Natural killer cell (primary cell): ENCODE measurements at regions not wholly inside any gene's neighbourhood (a gene's known extent, or its start where the extent isn't known, plus 50 kb on each side); places are given as distances from the start of the nearest gene placed in this dataset.

Source experiments
- ATAC-seq, 3 donors: fragments of 150-1000 bp in 2 of 3; fragments of 200-7000 bp in 1 of 3; cut with Tn5 transposase; 1 replicate in 1 of 3; 2 replicates in 2 of 3; pipeline ENCODE4 v1.10.0; 2021; ENCODE audit warnings: mild to moderate bottlenecking in 2 of 3, moderate library complexity in 2 of 3
- DNase-seq, 2 donors: peaks; one replicate each; pipeline versions ENCODE4 v3.0.0 to v3.0.0-alpha.2; 2013 to 2021; ENCODE audit warnings: mixed read lengths in 1 of 2
- H3K27ac ChIP-seq: one replicate; pipeline ENCODE4 v1.5.1; 2013; ENCODE audit warnings: mild to moderate bottlenecking, low read length
- H3K27me3 ChIP-seq: one replicate; pipeline ENCODE4 v1.6.1; 2013; ENCODE audit warnings: low read length; ENCODE audit not compliant: control insufficient read depth, insufficient read depth
- H3K36me3 ChIP-seq: one replicate; pipeline ENCODE4 v1.6.1; 2013; ENCODE audit warnings: low read length; ENCODE audit not compliant: control insufficient read depth, insufficient read depth
- H3K4me1 ChIP-seq: one replicate; pipeline ENCODE4 v1.6.1; 2013; ENCODE audit warnings: low read length; ENCODE audit not compliant: control insufficient read depth, insufficient read depth
- H3K4me3 ChIP-seq: one replicate; pipeline ENCODE4 v1.5.1; 2013; ENCODE audit warnings: low read length
- H3K9me3 ChIP-seq: one replicate; pipeline ENCODE4 v1.6.1; 2013; ENCODE audit warnings: low read length; ENCODE audit not compliant: control insufficient read depth, insufficient read depth
- H3K27ac Mint-ChIP-seq, 2 donors: one replicate each; pipeline ENCODE4 v1.8.0; 2022; ENCODE audit warnings: mild to moderate bottlenecking in 2 of 2, mixed read lengths in 2 of 2, moderate library complexity in 1 of 2
- H3K27me3 Mint-ChIP-seq, 2 donors: one replicate each; pipeline ENCODE4 v1.8.0; 2022; ENCODE audit warnings: low read depth in 2 of 2, mixed read lengths in 2 of 2
- H3K36me3 Mint-ChIP-seq: one replicate; pipeline ENCODE4 v1.8.0; 2022; ENCODE audit warnings: mixed read lengths
- H3K4me1 Mint-ChIP-seq, 2 donors: one replicate each; pipeline ENCODE4 v1.8.0; 2022; ENCODE audit warnings: mixed read lengths in 2 of 2
- H3K4me3 Mint-ChIP-seq: one replicate; pipeline ENCODE4 v1.8.0; 2022; ENCODE audit warnings: mild to moderate bottlenecking, moderate library complexity, mixed read lengths
- H3K9me3 Mint-ChIP-seq, 2 donors: one replicate each; pipeline ENCODE4 v1.8.0; 2022; ENCODE audit warnings: mixed read lengths in 2 of 2
- WGBS: methylation state at CpG from one replicate; pipeline ENCODE4 v1.1.7; 2013; ENCODE audit warnings: missing lambda C conversion rate; ENCODE audit not compliant: insufficient coverage; 5-methylcytosine and 5-hydroxymethylcytosine counted together
- intact Hi-C: fragments of 100-400 bp; cut with micrococcal nuclease; formaldehyde crosslinking; loops from one replicate; pipeline ENCODE4 v1.14.2; 2022
- TF ChIP-seq, protein P1 (sequence below): fragments of 200-600 bp; IDR thresholded peaks from one replicate; pipeline ENCODE4 v1.8.0; 2022; ENCODE audit warnings: antibody characterized with exemption

DNA sequence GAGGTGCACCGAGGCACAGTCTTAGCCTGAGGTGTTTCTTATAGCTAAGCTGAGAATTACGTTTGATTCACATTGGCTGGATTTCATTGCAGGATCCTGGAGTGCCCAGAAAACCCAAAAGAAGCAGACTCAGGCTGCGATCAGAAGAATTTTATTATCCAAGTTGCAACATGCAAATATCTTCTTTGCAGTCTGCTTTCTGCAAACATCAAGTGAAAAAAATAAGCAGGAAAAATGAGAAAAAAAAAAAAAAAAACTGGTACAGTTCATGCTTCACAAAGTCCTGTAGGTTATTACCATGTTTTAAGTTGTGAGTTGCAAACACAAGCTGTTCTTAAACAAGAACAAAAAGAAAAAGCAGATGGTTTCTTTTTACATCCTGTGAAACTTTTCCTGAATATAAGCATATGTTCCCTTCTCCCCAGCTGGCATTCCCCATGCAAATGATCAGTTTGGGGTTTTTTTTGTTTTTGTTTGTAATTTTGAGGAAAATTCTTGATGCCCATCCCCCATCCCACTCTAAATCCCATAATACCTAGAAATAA lies 349.0 kb downstream of the CBLN4 start:
- H3K4me3 Mint-ChIP-seq = no peak overlapping the region
- H3K27ac ChIP-seq = no peak overlapping the region
- no peak overlapping the region for H3K27ac Mint-ChIP-seq
- intact Hi-C loops = no loop called here
- 56% methylated on average over 3 of the region's 3 CpGs for WGBS
- TF ChIP-seq, protein P1, sequence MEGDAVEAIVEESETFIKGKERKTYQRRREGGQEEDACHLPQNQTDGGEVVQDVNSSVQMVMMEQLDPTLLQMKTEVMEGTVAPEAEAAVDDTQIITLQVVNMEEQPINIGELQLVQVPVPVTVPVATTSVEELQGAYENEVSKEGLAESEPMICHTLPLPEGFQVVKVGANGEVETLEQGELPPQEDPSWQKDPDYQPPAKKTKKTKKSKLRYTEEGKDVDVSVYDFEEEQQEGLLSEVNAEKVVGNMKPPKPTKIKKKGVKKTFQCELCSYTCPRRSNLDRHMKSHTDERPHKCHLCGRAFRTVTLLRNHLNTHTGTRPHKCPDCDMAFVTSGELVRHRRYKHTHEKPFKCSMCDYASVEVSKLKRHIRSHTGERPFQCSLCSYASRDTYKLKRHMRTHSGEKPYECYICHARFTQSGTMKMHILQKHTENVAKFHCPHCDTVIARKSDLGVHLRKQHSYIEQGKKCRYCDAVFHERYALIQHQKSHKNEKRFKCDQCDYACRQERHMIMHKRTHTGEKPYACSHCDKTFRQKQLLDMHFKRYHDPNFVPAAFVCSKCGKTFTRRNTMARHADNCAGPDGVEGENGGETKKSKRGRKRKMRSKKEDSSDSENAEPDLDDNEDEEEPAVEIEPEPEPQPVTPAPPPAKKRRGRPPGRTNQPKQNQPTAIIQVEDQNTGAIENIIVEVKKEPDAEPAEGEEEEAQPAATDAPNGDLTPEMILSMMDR = no peak
- no peaks in the 10 kb centered on the region for H3K36me3 ChIP-seq
- H3K27me3 ChIP-seq = no peaks in the 10 kb centered on the region
- no peaks in the 10 kb centered on the region for H3K27me3 Mint-ChIP-seq
- H3K9me3 Mint-ChIP-seq = peaks cover 0 to 11% of the 10 kb centered on the region in 2 donors
- DNase-seq (no peak), ATAC-seq (no peak)
- no peaks in the 10 kb centered on the region for H3K4me1 Mint-ChIP-seq
- H3K9me3 ChIP-seq = no peaks in the 10 kb centered on the region
- no peaks in the 10 kb centered on the region for H3K36me3 Mint-ChIP-seq
- no peak overlapping the region for H3K4me3 ChIP-seq
- no peaks in the 10 kb centered on the region for H3K4me1 ChIP-seq

DNA sequence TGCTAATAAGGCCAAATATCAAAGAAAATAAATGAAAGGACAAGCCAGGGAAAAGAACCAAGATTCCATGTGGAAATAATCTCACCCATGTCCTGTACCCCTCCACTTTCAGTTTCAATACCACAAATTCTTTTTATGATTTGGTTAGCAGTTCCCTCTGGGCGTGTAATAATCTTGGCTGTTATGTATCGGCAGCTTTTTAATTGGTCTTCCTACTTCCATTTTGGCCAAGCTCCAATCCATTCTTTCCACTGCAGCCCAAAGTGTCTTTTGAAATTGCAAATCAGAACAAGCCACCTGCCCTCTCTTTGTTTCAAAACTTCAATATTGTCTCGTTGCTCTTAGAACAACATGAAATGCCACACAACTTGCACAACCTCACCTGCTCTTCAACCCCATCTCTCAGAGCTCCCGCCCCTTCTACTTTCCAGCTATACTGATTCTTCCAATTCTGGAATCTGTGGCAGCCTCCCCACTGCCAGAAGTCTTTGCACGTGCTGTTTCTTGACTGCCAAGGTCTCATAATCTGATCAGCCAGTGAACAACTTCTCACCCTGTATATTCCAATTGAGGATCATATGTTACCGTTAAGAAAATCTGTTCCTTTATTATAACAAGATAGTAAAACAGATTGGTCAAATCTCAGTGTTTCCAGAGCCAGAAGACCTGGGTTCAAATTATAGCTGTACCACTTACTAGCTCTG lies 354.5 kb downstream of the CBLN4 start:
- no peaks in the 10 kb centered on the region for H3K36me3 ChIP-seq
- H3K36me3 Mint-ChIP-seq = no peaks in the 10 kb centered on the region
- no peak overlapping the region for H3K4me3 ChIP-seq
- DNase-seq (no peak), ATAC-seq (no peak)
- H3K27me3 ChIP-seq = no peaks in the 10 kb centered on the region
- H3K9me3 ChIP-seq = no peaks in the 10 kb centered on the region
- peaks cover 10 to 17% of the 10 kb centered on the region in 2 donors for H3K9me3 Mint-ChIP-seq
- TF ChIP-seq, protein P1 = no peak
- no peak overlapping the region for H3K27ac Mint-ChIP-seq
- intact Hi-C loops = no loop called here
- H3K27ac ChIP-seq = no peak overlapping the region
- H3K27me3 Mint-ChIP-seq = no peaks in the 10 kb centered on the region
- H3K4me3 Mint-ChIP-seq = no peak overlapping the region
- no peaks in the 10 kb centered on the region for H3K4me1 ChIP-seq
- WGBS = 81% methylated on average over 6 of the region's 6 CpGs
- no peaks in the 10 kb centered on the region for H3K4me1 Mint-ChIP-seq

DNA sequence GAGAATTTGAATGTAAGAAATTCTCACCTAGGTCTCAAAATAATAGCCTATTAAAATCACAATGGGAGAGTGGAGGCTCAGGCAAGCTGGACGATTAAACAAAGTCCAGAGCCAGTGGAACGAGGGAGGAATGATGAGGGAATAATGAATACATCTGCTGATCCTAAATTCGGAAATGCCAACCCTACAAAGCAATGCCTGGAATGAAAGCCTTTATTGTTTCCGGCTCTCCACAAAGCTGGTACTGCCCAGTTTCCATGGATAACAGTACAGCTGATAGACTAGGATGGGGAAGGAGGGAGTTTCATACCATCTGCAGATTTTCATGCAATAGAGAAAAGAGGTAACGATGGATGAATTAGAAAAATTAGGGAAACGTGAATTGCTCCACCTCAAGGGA lies 356.1 kb downstream of the CBLN4 start:
- Mint-ChIP-seq H3K27ac (no peak overlapping the region), H3K27me3 (no peaks in the 10 kb centered on the region), H3K4me1 (no peaks in the 10 kb centered on the region), H3K9me3 (peaks cover 10 to 17% of the 10 kb centered on the region in 2 donors), H3K4me3 (no peak overlapping the region), H3K36me3 (no peaks in the 10 kb centered on the region)
- H3K36me3 ChIP-seq = no peaks in the 10 kb centered on the region
- H3K27me3 ChIP-seq = no peaks in the 10 kb centered on the region
- no peaks in the 10 kb centered on the region for H3K4me1 ChIP-seq
- no peak overlapping the region for H3K4me3 ChIP-seq
- H3K9me3 ChIP-seq = no peaks in the 10 kb centered on the region
- TF ChIP-seq, protein P1 = no peak
- intact Hi-C loops = no loop called here
- no peak for ATAC-seq
- H3K27ac ChIP-seq = no peak overlapping the region
- no peak for DNase-seq
- WGBS = 85% methylated on average over 6 of the region's 6 CpGs

DNA sequence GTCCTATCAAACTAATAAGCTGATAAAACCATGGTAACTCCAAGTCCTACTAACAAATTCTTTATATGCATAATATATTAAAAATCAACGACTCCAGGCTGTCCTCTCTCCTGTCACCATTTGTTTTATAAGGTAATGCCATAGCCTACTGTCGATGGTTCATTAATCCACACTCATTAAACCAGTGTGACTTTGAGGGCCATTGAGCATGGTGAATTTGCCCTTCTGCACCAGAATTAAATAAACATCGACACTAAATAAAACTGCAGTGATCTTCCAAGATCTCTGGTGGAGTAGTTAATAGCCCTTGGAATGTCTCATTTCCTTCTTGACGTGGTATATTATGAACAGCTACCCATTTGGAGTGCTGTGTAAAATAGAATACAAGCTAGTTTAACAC lies 358.5 kb downstream of the CBLN4 start:
- Histone ChIP-seq H3K36me3 (no peaks in the 10 kb centered on the region), H3K4me3 (no peak overlapping the region), H3K27ac (no peak overlapping the region), H3K4me1 (no peaks in the 10 kb centered on the region), H3K27me3 (no peaks in the 10 kb centered on the region), H3K9me3 (no peaks in the 10 kb centered on the region)
- H3K27ac Mint-ChIP-seq = no peak overlapping the region
- H3K4me1 Mint-ChIP-seq = no peaks in the 10 kb centered on the region
- intact Hi-C loops = no loop called here
- H3K4me3 Mint-ChIP-seq = no peak overlapping the region
- ATAC-seq (no peak), DNase-seq (no peak)
- TF ChIP-seq, protein P1 = no peak
- H3K36me3 Mint-ChIP-seq = no peaks in the 10 kb centered on the region
- H3K9me3 Mint-ChIP-seq = peaks cover 12 to 17% of the 10 kb centered on the region in 2 donors
- 64% methylated on average over 4 of the region's 4 CpGs for WGBS
- H3K27me3 Mint-ChIP-seq = no peaks in the 10 kb centered on the region
